GM12891 (cell line): ENCODE measurements at regions not wholly inside any gene's neighbourhood (a gene's known extent, or its start where the extent isn't known, plus 50 kb on each side); places are given as distances from the start of the nearest gene placed in this dataset.
"Not testable (repeated sequence)": the region's sequence is repeated elsewhere in the genome, so short reads cannot be mapped to it uniquely, and the experiment has no call there.

Experiments
- DNase-seq: peaks from one replicate; pipeline ENCODE4 v3.0.0; 2011; ENCODE audit warnings: low spot score; ENCODE audit not compliant: insufficient read length
- FAIRE-seq: peaks from 2 replicates; lab custom pipeline; 2011; peaks lifted over from hg19 to GRCh38; lab: Jason Lieb, UNC
- PAX5 ChIP-seq: IDR thresholded peaks from 2 replicates; pipeline ENCODE4 v1.6.1; 2011; ENCODE audit warnings: low read length, moderate library complexity, mild to moderate bottlenecking; ENCODE audit not compliant: insufficient read depth, severe bottlenecking
- POLR2A ChIP-seq: IDR thresholded peaks from 2 replicates; pipeline ENCODE4 v1.6.1; 2011; ENCODE audit warnings: low read depth, low read length, control low read depth
- POLR2AphosphoS5 ChIP-seq: IDR thresholded peaks from 2 replicates; pipeline ENCODE4 v1.6.1; 2011; ENCODE audit warnings: low read depth, low read length, control low read depth
- POU2F2 ChIP-seq: IDR thresholded peaks from 2 replicates; pipeline ENCODE4 v1.6.1; 2011; ENCODE audit warnings: low read depth, mild to moderate bottlenecking, control low read depth, low read length, moderate library complexity
- SPI1 ChIP-seq: IDR thresholded peaks from 2 replicates; pipeline ENCODE4 v1.6.1; 2011; ENCODE audit warnings: low read depth, low read length, control low read depth
- TAF1 ChIP-seq: IDR thresholded peaks from 2 replicates; pipeline ENCODE4 v1.6.1; 2011; ENCODE audit warnings: low read depth, low read length, control low read depth

DNA sequence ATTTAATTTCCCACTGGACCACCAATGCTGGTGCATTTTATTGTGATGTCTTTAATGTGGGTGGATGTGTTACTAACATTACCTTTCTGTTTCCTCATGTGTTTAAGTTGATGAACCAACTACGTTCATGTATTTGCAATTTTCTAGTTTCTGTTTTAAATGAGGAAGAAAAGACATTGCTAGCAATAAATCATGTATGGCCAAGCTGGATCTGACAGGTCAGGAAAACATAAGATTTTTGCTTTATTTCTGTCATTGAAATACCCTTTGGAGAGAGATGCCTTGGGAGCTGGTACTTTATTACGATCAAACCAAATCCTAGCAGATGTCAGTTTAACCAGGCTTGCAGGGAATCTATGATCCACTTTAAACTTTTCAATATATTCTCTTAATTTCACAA, 553.2 kb downstream of the RFC3 start:
- TF ChIP-seq PAX5, result no peak
- TF ChIP-seq POLR2A, result no peak
- TF ChIP-seq SPI1, result no peak
- TF ChIP-seq POLR2AphosphoS5, result no peak
- no peak for TF ChIP-seq POU2F2
- TF ChIP-seq TAF1, result no peak
- no peak for FAIRE-seq
- no peak for DNase-seq

- FAIRE-seq (no peak), DNase-seq (no peak)
- no peak for TF ChIP-seq SPI1
- TF ChIP-seq POLR2A, result no peak
- no peak for TF ChIP-seq TAF1
- no peak for TF ChIP-seq POLR2AphosphoS5
- no peak for TF ChIP-seq PAX5
- TF ChIP-seq POU2F2, result no peak
Measured at GRCh38 chr13:34371645-34372395, 553.9 kb downstream of the RFC3 start.

DNA sequence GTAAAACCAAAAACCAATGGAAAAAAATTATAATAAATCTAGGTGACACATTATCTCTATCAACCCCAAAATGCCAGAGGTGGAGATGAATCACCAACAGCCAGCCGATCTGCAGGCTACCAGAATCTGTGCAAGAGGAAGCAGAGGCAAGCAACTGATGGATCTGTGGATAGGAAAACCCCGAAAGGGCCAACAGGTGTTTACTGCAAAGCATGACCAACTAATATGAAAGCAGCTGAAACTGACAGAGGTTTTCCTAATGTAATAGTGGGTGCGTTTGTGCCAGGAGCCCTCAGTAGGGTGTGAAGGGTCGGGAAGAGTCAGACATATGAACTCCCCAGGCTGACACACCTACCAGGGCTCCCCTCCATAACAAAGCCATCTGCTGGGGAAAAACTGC, 554.6 kb downstream of the RFC3 start:
- DNase-seq (no peak), FAIRE-seq (no peak)
- TF ChIP-seq TAF1, result no peak
- TF ChIP-seq PAX5, result no peak
- TF ChIP-seq POU2F2, result no peak
- no peak for TF ChIP-seq POLR2AphosphoS5
- TF ChIP-seq POLR2A, result no peak
- TF ChIP-seq SPI1, result no peak

DNA sequence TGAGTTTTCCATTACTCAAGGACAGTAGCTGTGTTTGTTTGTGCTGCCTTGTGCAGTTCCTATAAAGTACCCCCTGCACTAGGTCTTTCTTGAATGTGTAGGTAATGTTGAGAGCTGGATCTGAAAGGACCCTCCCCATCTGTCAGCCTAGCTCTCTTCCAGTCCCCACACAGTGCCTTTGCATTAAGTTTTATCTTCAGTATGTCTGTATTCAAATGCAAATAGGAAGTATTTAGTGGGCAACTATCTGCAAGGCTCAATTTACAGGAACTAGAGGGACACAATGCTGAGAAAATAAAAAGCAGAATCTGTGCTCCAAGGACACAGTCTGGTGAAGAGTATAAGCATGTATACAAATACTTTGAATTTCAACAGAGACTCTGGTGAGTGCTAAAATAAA, 558.5 kb downstream of the RFC3 start:
- DNase-seq (no peak), FAIRE-seq (no peak)
- TF ChIP-seq POLR2AphosphoS5 (no peak), POLR2A (no peak), TAF1 (no peak), POU2F2 (no peak), PAX5 (no peak), SPI1 (no peak)

DNA sequence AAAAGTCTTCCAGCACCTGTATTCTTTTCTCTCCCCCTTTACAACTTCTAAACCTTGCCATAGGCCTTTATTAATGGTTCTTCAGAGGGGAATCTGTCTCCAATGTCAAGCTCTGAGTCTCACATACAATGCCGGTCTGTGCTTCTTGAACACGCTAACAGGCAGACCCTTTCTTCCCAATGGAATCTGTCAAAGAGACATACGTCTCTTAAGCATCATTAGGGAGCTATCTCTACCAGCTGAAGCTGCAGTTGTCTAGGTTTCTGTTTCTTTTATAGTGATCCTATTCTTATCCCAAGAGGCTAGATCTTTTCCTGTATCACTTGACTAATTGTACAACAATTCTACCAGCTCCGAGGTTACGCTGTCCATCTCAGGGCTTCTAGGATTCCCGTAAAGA, 560.8 kb upstream of the NBEA start:
- DNase-seq, result no peak
- TF ChIP-seq POU2F2 (no peak), TAF1 (no peak), POLR2AphosphoS5 (no peak), SPI1 (no peak), PAX5 (no peak), POLR2A (no peak)
- no peak for FAIRE-seq

GRCh38 chr13:34383728-34384127, 558.3 kb upstream of the NBEA start:
- FAIRE-seq (no peak), DNase-seq (no peak)
- TF ChIP-seq POU2F2 (no peak), PAX5 (no peak), POLR2AphosphoS5 (no peak), TAF1 (no peak), SPI1 (no peak), POLR2A (no peak)

DNA sequence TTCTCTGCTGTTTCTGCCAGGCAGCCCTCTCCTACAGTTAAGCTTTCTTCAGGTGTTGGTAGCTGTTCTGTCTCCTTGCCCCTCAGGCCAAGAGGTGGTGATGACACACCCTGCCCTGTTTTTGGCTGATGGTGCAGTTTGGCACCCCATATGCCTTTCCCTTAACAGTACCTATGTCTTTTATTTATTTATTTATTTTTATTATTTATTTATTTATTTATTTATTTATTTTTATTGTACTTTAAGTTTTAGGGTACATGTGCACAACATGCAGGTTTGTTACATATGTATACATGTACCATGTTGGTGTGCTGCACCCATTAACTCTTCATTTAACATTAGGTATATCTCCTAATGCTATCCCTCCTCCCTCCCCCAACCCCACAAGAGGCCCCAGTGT, 555.8 kb upstream of the NBEA start:
- not testable (repeated sequence) for DNase-seq, FAIRE-seq

GRCh38 chr13:34391076-34391475, 551.0 kb upstream of the NBEA start:
- FAIRE-seq, result no peak
- TF ChIP-seq PAX5 (no peak), TAF1 (no peak)
- DNase-seq, result no peak

GRCh38 chr13:34401696-34402095, 540.4 kb upstream of the NBEA start:
- TF ChIP-seq TAF1 (no peak), POU2F2 (no peak), POLR2AphosphoS5 (no peak), SPI1 (no peak), PAX5 (no peak), POLR2A (no peak)
- FAIRE-seq (no peak), DNase-seq (no peak)

- FAIRE-seq (no peak), DNase-seq (no peak)
- TF ChIP-seq POU2F2 (no peak), POLR2AphosphoS5 (no peak), POLR2A (no peak), SPI1 (no peak), PAX5 (no peak), TAF1 (no peak)
Measured at GRCh38 chr13:34405410-34406181, 536.5 kb upstream of the NBEA start.
